ENCODE measurements at regions not wholly inside any gene's neighbourhood (a gene's known extent, or its start where the extent isn't known, plus 50 kb on each side); places are given as distances from the start of the nearest gene placed in this dataset.

- no peaks in the 10 kb centered on the region for H3K27me3 ChIP-seq
- TF ChIP-seq POLR2A (IDR thresholded peaks at IDR 0.05): no peak
- WGBS, 4 donors: 50 to 71% (median 65%) methylated on average over 4 to 12 of the region's 12 CpGs
- H3K36me3 ChIP-seq (replicated peaks in 1 of 2): no peaks in the 10 kb centered on the region
- H3K4me1 ChIP-seq (replicated peaks in 1 of 2): no peaks in the 10 kb centered on the region
- intact Hi-C loops (cut with DNase I): no loop called here
- DNase-seq: no peak
- H3K4me3 ChIP-seq: no peak overlapping the region
- H3K9me3 ChIP-seq (replicated peaks in 1 of 3): no peaks in the 10 kb centered on the region
- no peak overlapping the region for H3K27ac ChIP-seq
Measured at GRCh38 chr4:186481998-186482790, 73.2 kb downstream of the MTNR1A start.

GRCh38 chr4:186475202-186475601 is 80.2 kb downstream of the MTNR1A start:
- TF ChIP-seq CTCF (IDR thresholded peaks at IDR 0.05) (no peak), POLR2A (IDR thresholded peaks at IDR 0.05) (no peak)
- Histone ChIP-seq H3K27ac (no peak overlapping the region), H3K36me3 (replicated peaks in 1 of 2) (no peaks in the 10 kb centered on the region), H3K4me1 (replicated peaks in 1 of 2) (no peaks in the 10 kb centered on the region), H3K4me3 (no peak overlapping the region), H3K9me3 (replicated peaks in 1 of 3) (no peaks in the 10 kb centered on the region), H3K27me3 (peaks cover 12% of the 10 kb centered on the region)
- WGBS, 4 donors: 48 to 93% (median 55%) methylated on average over 1 of the region's 1 CpG
- intact Hi-C loops (cut with DNase I): loop anchor here in 1 of 2 donors (10.0 kb wide), 1 partner anchor 110 kb away; no protein-coding TSS in a partner anchor
- no peak for DNase-seq

GRCh38 chr4:186473933-186474332 is 81.4 kb downstream of the MTNR1A start:
- intact Hi-C loops (cut with DNase I): loop anchor here in 1 of 2 donors (10.0 kb wide), 1 partner anchor 111 kb away; no protein-coding TSS in a partner anchor
- no peak for TF ChIP-seq CTCF (IDR thresholded peaks at IDR 0.05)
- no peak for TF ChIP-seq POLR2A (IDR thresholded peaks at IDR 0.05)
- Histone ChIP-seq H3K27ac (no peak overlapping the region), H3K4me1 (replicated peaks in 1 of 2) (no peaks in the 10 kb centered on the region), H3K27me3 (peaks cover 12% of the 10 kb centered on the region), H3K36me3 (replicated peaks in 1 of 2) (no peaks in the 10 kb centered on the region), H3K9me3 (replicated peaks in 1 of 3) (no peaks in the 10 kb centered on the region), H3K4me3 (no peak overlapping the region)
- WGBS, 4 donors: 38 to 71% (median 63%) methylated on average over 6 of the region's 6 CpGs
- DNase-seq: no peak

- Histone ChIP-seq H3K4me1 (replicated peaks in 1 of 2) (no peaks in the 10 kb centered on the region), H3K9me3 (replicated peaks in 1 of 3) (no peaks in the 10 kb centered on the region), H3K27ac (no peak overlapping the region), H3K4me3 (no peak overlapping the region), H3K36me3 (replicated peaks in 1 of 2) (no peaks in the 10 kb centered on the region), H3K27me3 (peaks cover 12% of the 10 kb centered on the region)
- no peak for DNase-seq
- intact Hi-C loops (cut with DNase I): loop anchor here in 1 of 2 donors (10.0 kb wide), 1 partner anchor 112 kb away; no protein-coding TSS in a partner anchor
- WGBS, 4 donors: 5 to 17% (median 14%) methylated on average over 4 of the region's 4 CpGs
- TF ChIP-seq POLR2A (IDR thresholded peaks at IDR 0.05) (no peak), CTCF (IDR thresholded peaks at IDR 0.05) (peak; percentile 14 to 61 (median 39))
Measured at GRCh38 chr4:186472948-186473347, 82.4 kb downstream of the MTNR1A start.

Data from adrenal gland (tissue), 9 donors.